GM23338 (cell line): ENCODE measurements at regions not wholly inside any gene's neighbourhood (a gene's known extent, or its start where the extent isn't known, plus 50 kb on each side); places are given as distances from the start of the nearest gene placed in this dataset.
A peak's percentile ranks its signal among the peaks of the same experiment; 100 is the strongest.

Source experiments
- ATAC-seq: fragments of 200-7000 bp; cut with Tn5 transposase; 3 replicates; pipeline ENCODE4 v1.9.1; 2020
- DNase-seq: peaks from one replicate; pipeline ENCODE4 v3.0.0-alpha.2; 2015; ENCODE audit warnings: low spot score
- H2AFZ ChIP-seq: fragments of 200-600 bp; sonication (generic); 2 replicates; pipeline ENCODE4 v1.8.0; 2016; ENCODE audit warnings: antibody characterized with exemption, mild to moderate bottlenecking, moderate library complexity
- H3F3A ChIP-seq: fragments of 200-600 bp; sonication (generic); replicated peaks from 2 replicates; pipeline ENCODE4 v1.8.0; 2017; ENCODE audit warnings: antibody characterized with exemption, mixed run types, low read depth
- H3K27ac ChIP-seq: fragments of 200-600 bp; sonication (generic); 2 replicates; pipeline ENCODE4 v1.6.1; 2016; ENCODE audit warnings: low read depth
- H3K27me3 ChIP-seq: fragments of 200-600 bp; sonication (generic); 2 replicates; pipeline ENCODE4 v1.8.0; 2016; ENCODE audit warnings: mild to moderate bottlenecking, mixed run types, moderate library complexity; ENCODE audit not compliant: insufficient read depth
- H3K36me3 ChIP-seq: fragments of 200-600 bp; sonication (generic); 2 replicates; pipeline ENCODE4 v1.8.0; 2016; ENCODE audit warnings: mild to moderate bottlenecking; ENCODE audit not compliant: insufficient read depth
- H3K4me1 ChIP-seq: fragments of 200-600 bp; sonication (generic); 2 replicates; pipeline ENCODE4 v1.8.0; 2016; ENCODE audit warnings: mild to moderate bottlenecking, moderate library complexity; ENCODE audit not compliant: insufficient read depth
- H3K4me2 ChIP-seq: fragments of 200-600 bp; sonication (generic); 2 replicates; pipeline ENCODE4 v1.7.1; 2017; ENCODE audit warnings: mixed run types
- H3K4me3 ChIP-seq: fragments of 200-600 bp; sonication (generic); 2 replicates; pipeline ENCODE4 v1.6.1; 2016; ENCODE audit warnings: mixed run types
- H3K79me2 ChIP-seq: fragments of 200-600 bp; sonication (generic); replicated peaks from 2 replicates; pipeline ENCODE4 v1.8.0; 2017; ENCODE audit warnings: mild to moderate bottlenecking; ENCODE audit not compliant: insufficient read depth
- H3K9me2 ChIP-seq: fragments of 200-600 bp; sonication (generic); 2 replicates; pipeline ENCODE4 v1.8.0; 2017; ENCODE audit not compliant: insufficient read depth
- H4K20me1 ChIP-seq: fragments of 200-600 bp; sonication (generic); replicated peaks from 2 replicates; pipeline ENCODE4 v1.8.0; 2017; ENCODE audit warnings: mild to moderate bottlenecking; ENCODE audit not compliant: insufficient read depth
- H3K27ac Mint-ChIP-seq: 2 replicates; pipeline ENCODE4 v1.8.0; 2020; ENCODE audit warnings: inconsistent platforms, mild to moderate bottlenecking, moderate library complexity, mixed read lengths
- H3K27me3 Mint-ChIP-seq: 3 replicates; pipeline ENCODE4 v1.8.0; 2022; ENCODE audit warnings: low read depth, mild to moderate bottlenecking, moderate library complexity, mixed read lengths, inconsistent platforms; ENCODE audit not compliant: insufficient read depth, poor library complexity
- H3K36me3 Mint-ChIP-seq: 3 replicates; pipeline ENCODE4 v1.8.0; 2021; ENCODE audit warnings: low read depth, mild to moderate bottlenecking, inconsistent platforms, moderate library complexity, mixed read lengths
- H3K4me1 Mint-ChIP-seq: 3 replicates; pipeline ENCODE4 v1.8.0; 2020; ENCODE audit warnings: mild to moderate bottlenecking, inconsistent platforms, mixed read lengths
- H3K4me3 Mint-ChIP-seq: 3 replicates; pipeline ENCODE4 v1.8.0; 2021; ENCODE audit warnings: moderate library complexity, mild to moderate bottlenecking, inconsistent platforms, mixed read lengths
- H3K9me3 Mint-ChIP-seq: 3 replicates; pipeline ENCODE4 v1.8.0; 2020; ENCODE audit warnings: moderate library complexity, mild to moderate bottlenecking, inconsistent platforms, mixed read lengths
- CREB1 ChIP-seq: fragments of 250-450 bp; sonication (Bioruptor Pico); IDR thresholded peaks from 2 replicates; pipeline ENCODE4 v1.5.0; 2020; ENCODE audit warnings: low read depth, mild to moderate bottlenecking, moderate library complexity
- EZH2 ChIP-seq: fragments of 200-600 bp; sonication (generic); IDR thresholded peaks from one replicate; pipeline ENCODE4 v1.8.0; 2017; ENCODE audit warnings: antibody characterized with exemption, mild to moderate bottlenecking, low read depth; ENCODE audit not compliant: unreplicated experiment
- EZH2phosphoT487 ChIP-seq: fragments of 200-600 bp; sonication (generic); IDR thresholded peaks from one replicate; pipeline ENCODE4 v1.8.1; 2018; ENCODE audit warnings: antibody characterized with exemption; ENCODE audit not compliant: unreplicated experiment
- JUNB ChIP-seq: IDR thresholded peaks from one replicate; pipeline ENCODE4 v1.6.1; 2016; ENCODE audit warnings: antibody characterized with exemption; ENCODE audit not compliant: unreplicated experiment
- NANOG ChIP-seq: IDR thresholded peaks from 2 replicates; pipeline ENCODE4 v1.6.1; 2016; ENCODE audit warnings: antibody characterized with exemption, borderline replicate concordance
- POLR2AphosphoS5 ChIP-seq: IDR thresholded peaks from 2 replicates; pipeline ENCODE4 v1.6.1; 2016; ENCODE audit warnings: antibody characterized with exemption, low read depth
- REST ChIP-seq: IDR thresholded peaks from one replicate; pipeline ENCODE4 v1.6.1; 2018; ENCODE audit warnings: antibody characterized with exemption; ENCODE audit not compliant: unreplicated experiment
- STAT1 ChIP-seq: IDR thresholded peaks from one replicate; pipeline ENCODE4 v1.6.1; 2016; ENCODE audit warnings: antibody characterized with exemption; ENCODE audit not compliant: unreplicated experiment
- ZNF114 ChIP-seq: fragments of 250-450 bp; sonication (Bioruptor Pico); IDR thresholded peaks from 2 replicates; pipeline ENCODE4 v1.5.0; 2020; ENCODE audit warnings: mild to moderate bottlenecking, moderate library complexity
- ZNF331 ChIP-seq: fragments of 250-450 bp; sonication (Bioruptor Pico); IDR thresholded peaks from 2 replicates; pipeline ENCODE4 v1.5.0; 2020; ENCODE audit warnings: low read depth, mild to moderate bottlenecking, moderate library complexity
- ZNF462 ChIP-seq: fragments of 250-450 bp; sonication (Bioruptor Pico); IDR thresholded peaks from 2 replicates; pipeline ENCODE4 v1.5.0; 2020; ENCODE audit warnings: mild to moderate bottlenecking, moderate library complexity

- TF ChIP-seq REST (no peak), CREB1 (CRISPR knock-in tag) (no peak), POLR2AphosphoS5 (no peak), ZNF114 (no peak)
Observed at GRCh38 chr11:95337972-95338429, 107.0 kb upstream of the SESN3 start (continued).

- DNase-seq (peak; percentile 64), ATAC-seq (peak; percentile 72)
- Histone ChIP-seq H3K27ac (peak overlapping the region; percentile 85), H3K9me2 (peaks cover 7% of the 10 kb centered on the region), H3F3A (peaks cover 4% of the 10 kb centered on the region; the same call in 1 of the 2 replicates), H4K20me1 (no peaks in the 10 kb centered on the region), H3K27me3 (no peaks in the 10 kb centered on the region), H3K4me2 (peak overlapping the region; percentile 69), H3K36me3 (no peaks in the 10 kb centered on the region; the same call in 1 of the 2 replicates), H3K79me2 (no peaks in the 10 kb centered on the region), H2AFZ (peak overlapping the region; percentile 89), H3K4me3 (peak overlapping the region; percentile 21; the same call in 1 of the 2 replicates), H3K4me1 (peaks cover 44% of the 10 kb centered on the region)
- H3K9me3 Mint-ChIP-seq, result no peaks in the 10 kb centered on the region
- H3K36me3 Mint-ChIP-seq, result no peaks in the 10 kb centered on the region
- H3K4me1 Mint-ChIP-seq, result peaks cover 27% of the 10 kb centered on the region
- no peak overlapping the region for H3K27ac Mint-ChIP-seq
- H3K27me3 Mint-ChIP-seq, result peaks cover 4% of the 10 kb centered on the region
- no peak overlapping the region for H3K4me3 Mint-ChIP-seq
- TF ChIP-seq ZNF114 (no peak), EZH2phosphoT487 (no peak), STAT1 (no peak), ZNF331 (CRISPR knock-in tag) (no peak), REST (no peak), POLR2AphosphoS5 (no peak), ZNF462 (CRISPR knock-in tag) (no peak), JUNB (no peak), EZH2 (no peak), NANOG (no peak)
Observed at GRCh38 chr11:95337175-95337957, 106.4 kb upstream of the SESN3 start.
